IMR-90 (cell line): ENCODE measurements at regions not wholly inside any gene's neighbourhood (a gene's known extent, or its start where the extent isn't known, plus 50 kb on each side); places are given as distances from the start of the nearest gene placed in this dataset.

Experiments
- ATAC-seq: fragments of 200-7000 bp; cut with Tn5 transposase; 2 replicates; pipeline ENCODE4 v1.9.1; 2020; ENCODE audit warnings: low read depth, mild to moderate bottlenecking, moderate library complexity
- BruUV-seq: library from RNA; stranded (reverse); fragments of 400-500 nt; replicated peaks from 2 replicates; lab custom pipeline; 2021; lab: Mats Ljungman, UMichigan
- CTCF ChIA-PET: fragments of 300-600 bp; formaldehyde crosslinking; extraction: SDS; loops from one replicate; lab custom pipeline; 2021; ENCODE audit warnings: antibody characterized with exemption; lab: Yijun Ruan, JAX
- POLR2A ChIA-PET: fragments of 300-600 bp; sonication (Branson Sonifier 250); formaldehyde crosslinking; loops from one replicate; lab custom pipeline; 2022; ENCODE audit warnings: antibody characterized with exemption; ENCODE audit not compliant: unreplicated experiment; lab: Charles Lee
- DNase-seq: peaks from one replicate; pipeline ENCODE4 v3.0.0; 2013
- H2AFZ ChIP-seq: replicated peaks from 2 replicates; pipeline ENCODE3; 2013; ENCODE audit warnings: low read length, mild to moderate bottlenecking; ENCODE audit not compliant: poor library complexity
- H2AK5ac ChIP-seq: 2 replicates; pipeline ENCODE4 v1.6.1; 2013; ENCODE audit warnings: low read depth, low read length, inconsistent platforms
- H2AK9ac ChIP-seq: replicated peaks from 2 replicates; pipeline ENCODE3; 2013; ENCODE audit warnings: mild to moderate bottlenecking, low read depth, low read length, moderate library complexity; ENCODE audit not compliant: poor library complexity
- H2BK120ac ChIP-seq: 2 replicates; pipeline ENCODE4 v1.6.1; 2013; ENCODE audit warnings: low read depth, low read length, inconsistent platforms
- H2BK15ac ChIP-seq: 3 replicates; pipeline ENCODE4 v1.6.1; 2013; ENCODE audit warnings: low read depth, low read length, inconsistent platforms
- H2BK20ac ChIP-seq: 2 replicates; pipeline ENCODE4 v1.6.1; 2013; ENCODE audit warnings: low read depth, mild to moderate bottlenecking, inconsistent platforms, low read length, moderate library complexity
- H2BK5ac ChIP-seq: 2 replicates; pipeline ENCODE4 v1.6.1; 2013; ENCODE audit warnings: mild to moderate bottlenecking, low read depth, low read length, inconsistent platforms; ENCODE audit not compliant: poor library complexity, severe bottlenecking
- H3K14ac ChIP-seq: replicated peaks from 2 replicates; pipeline ENCODE4 v1.6.1; 2013; ENCODE audit warnings: low read depth, low read length, inconsistent platforms
- H3K18ac ChIP-seq: 2 replicates; pipeline ENCODE4 v1.6.1; 2013; ENCODE audit warnings: low read depth, low read length, control low read depth
- H3K23ac ChIP-seq: 2 replicates; pipeline ENCODE4 v1.6.1; 2013; ENCODE audit warnings: low read depth, low read length, inconsistent platforms
- H3K27ac ChIP-seq: 2 replicates; pipeline ENCODE4 v1.5.1; 2013; ENCODE audit warnings: mild to moderate bottlenecking, control low read depth, low read length; ENCODE audit not compliant: insufficient read depth
- H3K27me3 ChIP-seq: 2 replicates; pipeline ENCODE4 v1.6.1; 2013; ENCODE audit warnings: low read length; ENCODE audit not compliant: control insufficient read depth, insufficient read depth
- H3K36me3 ChIP-seq: 2 replicates; pipeline ENCODE4 v1.6.1; 2013; ENCODE audit warnings: low read length, mixed read lengths; ENCODE audit not compliant: control insufficient read depth, insufficient read depth
- H3K4ac ChIP-seq: 2 replicates; pipeline ENCODE4 v1.6.1; 2013; ENCODE audit warnings: low read depth, low read length, inconsistent platforms
- H3K4me1 ChIP-seq: 2 replicates; pipeline ENCODE4 v1.6.1; 2013; ENCODE audit warnings: low read length, mixed read lengths; ENCODE audit not compliant: control insufficient read depth, insufficient read depth
- H3K4me2 ChIP-seq: 2 replicates; pipeline ENCODE4 v1.6.1; 2013; ENCODE audit warnings: low read depth, mild to moderate bottlenecking, control low read depth, low read length, moderate library complexity
- H3K4me3 ChIP-seq: 2 replicates; pipeline ENCODE4 v1.5.1; 2013; ENCODE audit warnings: low read depth, mild to moderate bottlenecking, control low read depth, low read length, moderate library complexity; ENCODE audit not compliant: insufficient read depth
- H3K56ac ChIP-seq: 2 replicates; pipeline ENCODE4 v1.6.1; 2013; ENCODE audit warnings: low read length, inconsistent platforms; ENCODE audit not compliant: insufficient read depth; ENCODE audit errors: extremely low read depth
- H3K79me1 ChIP-seq, 2 experiments: 2 replicates each; pipeline ENCODE4 v1.6.1; 2013; ENCODE audit warnings: low read length in 2 of 2, inconsistent platforms in 1 of 2, low read depth in 1 of 2
- H3K9ac ChIP-seq: 2 replicates; pipeline ENCODE4 v1.6.1; 2013; ENCODE audit warnings: low read depth, low read length, control low read depth
- H3K9me1 ChIP-seq: 2 replicates; pipeline ENCODE4 v1.6.1; 2013; ENCODE audit warnings: low read length, inconsistent platforms; ENCODE audit not compliant: insufficient read depth
- H3K9me3 ChIP-seq: 2 replicates; pipeline ENCODE4 v1.6.1; 2013; ENCODE audit warnings: low read length; ENCODE audit not compliant: control insufficient read depth, insufficient read depth
- H4K20me1 ChIP-seq: 2 replicates; pipeline ENCODE4 v1.6.1; 2013; ENCODE audit warnings: low read length, inconsistent platforms; ENCODE audit not compliant: insufficient read depth
- H4K5ac ChIP-seq: 2 replicates; pipeline ENCODE4 v1.6.1; 2013; ENCODE audit warnings: mild to moderate bottlenecking, low read depth, low read length, control low read depth
- H4K8ac ChIP-seq, 2 experiments: 2 replicates each; pipeline ENCODE4 v1.6.1; 2013; ENCODE audit warnings: low read depth in 2 of 2, low read length in 2 of 2, control low read depth in 1 of 2, inconsistent platforms in 1 of 2
- H4K91ac ChIP-seq: 2 replicates; pipeline ENCODE4 v1.6.1; 2013; ENCODE audit warnings: low read depth, low read length, inconsistent platforms; ENCODE audit not compliant: insufficient read depth
- BHLHE40 ChIP-seq: fragments of 150-350 bp; IDR thresholded peaks from 2 replicates; pipeline ENCODE4 v1.6.1; 2016; ENCODE audit warnings: mild to moderate bottlenecking, low read depth, low read length
- CEBPB ChIP-seq: IDR thresholded peaks from 2 replicates; pipeline ENCODE4 v1.6.1; 2012; ENCODE audit warnings: low read depth, low read length, improper control_type of control experiment
- CHD1 ChIP-seq: IDR thresholded peaks from 2 replicates; pipeline ENCODE4 v1.6.1; 2012; ENCODE audit warnings: low read depth, low read length, improper control_type of control experiment
- CTCF ChIP-seq: conservative IDR thresholded peaks from 2 replicates; pipeline ENCODE4 v1.5.1; 2012; ENCODE audit warnings: mild to moderate bottlenecking, low read depth, low read length, improper control_type of control experiment
- ELK1 ChIP-seq: fragments of 150-350 bp; IDR thresholded peaks from 2 replicates; pipeline ENCODE4 v1.6.1; 2016; ENCODE audit warnings: low read depth, mild to moderate bottlenecking, low read length, moderate library complexity, borderline replicate concordance
- FOS ChIP-seq: fragments of 150-350 bp; IDR thresholded peaks from 2 replicates; pipeline ENCODE4 v1.6.1; 2016; ENCODE audit warnings: low read depth, low read length
- MAFK ChIP-seq: IDR thresholded peaks from 2 replicates; pipeline ENCODE4 v1.6.1; 2012; ENCODE audit warnings: low read depth, low read length, improper control_type of control experiment
- MAZ ChIP-seq: IDR thresholded peaks from 2 replicates; pipeline ENCODE4 v1.6.1; 2012; ENCODE audit warnings: low read depth, mild to moderate bottlenecking, low read length, improper control_type of control experiment, moderate library complexity, borderline replicate concordance
- MXI1 ChIP-seq: IDR thresholded peaks from 2 replicates; pipeline ENCODE4 v1.6.1; 2012; ENCODE audit warnings: low read depth, mild to moderate bottlenecking, low read length, moderate library complexity, borderline replicate concordance
- NFE2L2 ChIP-seq: fragments of 150-350 bp; IDR thresholded peaks from 2 replicates; pipeline ENCODE4 v1.6.1; 2016; ENCODE audit warnings: low read depth, mild to moderate bottlenecking, low read length
- POLR2A ChIP-seq: IDR thresholded peaks from 2 replicates; pipeline ENCODE4 v1.6.1; 2012; ENCODE audit warnings: mild to moderate bottlenecking, low read depth, low read length
- RAD21 ChIP-seq: IDR thresholded peaks from 2 replicates; pipeline ENCODE4 v1.6.1; 2012; ENCODE audit warnings: low read length, improper control_type of control experiment
- RCOR1 ChIP-seq: IDR thresholded peaks from 2 replicates; pipeline ENCODE4 v1.6.1; 2012; ENCODE audit warnings: mild to moderate bottlenecking, low read length, improper control_type of control experiment; ENCODE audit not compliant: insufficient replicate concordance
- RFX5 ChIP-seq: IDR thresholded peaks from 2 replicates; pipeline ENCODE4 v1.8.0; 2012; ENCODE audit warnings: low read depth, mild to moderate bottlenecking, low read length, moderate library complexity
- SMC3 ChIP-seq: fragments of 150-350 bp; IDR thresholded peaks from 2 replicates; pipeline ENCODE4 v1.6.1; 2016; ENCODE audit warnings: low read depth, mild to moderate bottlenecking, antibody characterized with exemption, low read length, moderate library complexity
- USF2 ChIP-seq: fragments of 150-350 bp; IDR thresholded peaks from 2 replicates; pipeline ENCODE4 v1.6.1; 2017; ENCODE audit warnings: mild to moderate bottlenecking, antibody characterized with exemption, low read length, low read depth
- WGBS, 2 experiments: methylation state at CpG; one replicate each; pipeline versions ENCODE4 v1.1.5 to v1.1.7; 2013; ENCODE audit warnings: missing lambda C conversion rate in 2 of 2; ENCODE audit not compliant: insufficient read length in 1 of 2; ENCODE audit errors: extremely low coverage in 2 of 2; 5-methylcytosine and 5-hydroxymethylcytosine counted together
- dilution Hi-C: fragments of 300-500 bp; cut with HindIII; formaldehyde crosslinking; loops from one replicate; pipeline ENCODE4 v1.14.3; 2018; ENCODE audit warnings: low sequenced_read_pairs; ENCODE audit not compliant: unreplicated experiment
- in situ Hi-C: fragments of 300-500 bp; cut with MboI; formaldehyde crosslinking; loops from 3 replicates; pipeline ENCODE4 v1.14.3; 2019; ENCODE audit warnings: low sequenced_read_pairs, inconsistent platforms, mixed read lengths
- intact Hi-C: fragments of 100-400 bp; cut with micrococcal nuclease; formaldehyde crosslinking; loops from 2 replicates; pipeline ENCODE4 v1.10.0; 2022

GRCh38 chr13:23963184-23963931 is 66.1 kb upstream of the C1QTNF9B start:
- Histone ChIP-seq H2BK15ac (no peak overlapping the region), H3K4me1 (no peaks in the 10 kb centered on the region; the same call in 1 of the 2 replicates), H3K27ac (no peak overlapping the region), H3K9me1 (0 out of 2 replicates have a peak, but pooled peaks cover 5% of the 10 kb centered on the region), H3K4ac (no peak overlapping the region), H3K23ac (no peak overlapping the region), H3K14ac (no peak overlapping the region), H2AFZ (no peak overlapping the region), H4K20me1 (no peaks in the 10 kb centered on the region), H3K56ac (no peak overlapping the region), H2BK5ac (no peak overlapping the region), H3K27me3 (no peaks in the 10 kb centered on the region), H3K4me2 (no peak overlapping the region), H3K9me3 (no peaks in the 10 kb centered on the region), H2BK20ac (no peak overlapping the region), H2AK9ac (no peak overlapping the region), H3K4me3 (no peak overlapping the region), H3K36me3 (no peaks in the 10 kb centered on the region), H3K18ac (no peak overlapping the region), H4K5ac (no peak overlapping the region), H3K9ac (no peak overlapping the region), H4K91ac (no peak overlapping the region), H2BK120ac (no peak overlapping the region), H3K79me1 (no peaks in the 10 kb centered on the region), H2AK5ac (no peak overlapping the region), H4K8ac (no peak overlapping the region)
- 89% methylated on average over 3 of the region's 7 CpGs; no CpG with 5 or more reads in 1 of the 2 experiments for WGBS, 2 experiments
- TF ChIP-seq ELK1: no peak
- no peak for TF ChIP-seq MXI1
- TF ChIP-seq SMC3: no peak
- TF ChIP-seq MAFK: no peak
- no peak for TF ChIP-seq RFX5
- TF ChIP-seq FOS: no peak
- no peak for TF ChIP-seq RAD21
- no peak for TF ChIP-seq MAZ
- TF ChIP-seq CHD1: no peak
- TF ChIP-seq POLR2A: no peak
- no peak for TF ChIP-seq BHLHE40
- TF ChIP-seq CEBPB: no peak
- TF ChIP-seq CTCF: no peak
- TF ChIP-seq NFE2L2: no peak
- TF ChIP-seq RCOR1: no peak
- TF ChIP-seq USF2: no peak
- ATAC-seq (no peak), DNase-seq (no peak)
- CTCF ChIA-PET: interaction anchor here (0.6 kb wide), 1 partner anchor 826 kb away, joined by 4 read pairs; no protein-coding TSS in a partner anchor
- in situ Hi-C loops: no loop called here
- dilution Hi-C loops: no loop called here
- BruUV-seq: no TSS peak
- intact Hi-C loops: no loop called here
- POLR2A ChIA-PET: no interaction called here
